OCI-M1 (cell line): ENCODE measurements at regions not wholly inside any gene's neighbourhood (a gene's known extent, or its start where the extent isn't known, plus 50 kb on each side); places are given as distances from the start of the nearest gene placed in this dataset.

Source experiments
- DNase-seq: peaks from one replicate; lab custom pipeline; 2025; lab: John Stamatoyannopoulos, UW

DNA sequence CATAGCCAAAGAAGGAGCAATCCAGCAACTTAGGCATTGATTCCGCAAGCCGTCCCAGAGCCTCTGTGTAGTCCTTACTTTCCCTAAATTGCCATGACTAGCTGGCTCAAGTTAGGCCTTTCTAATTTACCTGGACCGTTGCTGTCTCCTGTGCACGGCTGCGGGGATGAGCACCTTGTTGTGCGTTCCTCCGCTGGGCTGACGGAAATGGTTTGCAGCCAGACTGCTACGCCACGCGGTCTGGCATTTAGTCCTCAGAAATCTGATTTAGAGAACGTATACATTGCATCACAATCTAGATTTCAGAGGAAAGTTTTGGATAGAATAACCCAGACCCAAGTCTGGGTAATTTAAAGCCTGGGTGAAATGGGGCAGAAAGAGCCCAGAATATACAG lies 133.2 kb upstream of the ARHGAP5 start:
- DNase-seq: no peak

DNA sequence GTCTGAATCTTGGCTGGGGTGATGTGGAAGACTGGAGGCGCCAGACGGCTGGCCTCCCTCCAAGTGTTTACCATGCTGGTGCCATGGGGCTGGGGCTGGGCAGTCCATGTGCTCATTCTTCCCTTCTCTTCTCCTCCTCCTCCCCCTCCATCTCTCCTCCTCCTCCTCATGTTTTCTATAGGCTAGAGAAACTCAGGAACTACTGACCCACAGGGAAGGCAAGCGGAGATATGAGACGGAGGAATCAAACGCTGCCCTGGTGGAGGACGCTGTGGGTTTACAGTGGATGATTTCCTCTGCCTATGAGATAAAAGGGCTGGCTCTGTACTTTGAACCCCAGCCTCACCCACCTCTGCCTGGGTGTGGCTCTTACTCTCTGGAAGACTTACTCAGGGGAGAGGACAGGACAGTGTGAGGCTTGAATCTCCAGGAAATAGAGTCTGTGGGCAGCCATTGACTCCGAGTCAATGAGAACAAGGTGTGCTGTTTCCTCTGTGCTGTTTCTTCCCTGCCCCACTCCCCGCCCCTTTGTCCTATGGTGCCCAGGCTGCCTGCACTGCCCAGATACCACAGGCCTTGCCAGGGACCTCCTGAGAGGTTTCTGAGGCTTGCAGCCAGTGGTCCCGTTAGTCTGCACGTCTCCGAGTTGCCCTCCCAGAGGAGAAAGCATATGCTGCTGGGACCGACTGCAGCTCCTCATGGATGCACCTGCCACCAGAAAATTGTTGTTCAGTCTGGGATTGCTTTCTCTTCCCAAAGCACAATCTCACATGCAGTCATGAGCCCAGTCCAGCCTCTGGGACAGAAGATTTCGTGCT lies 132.6 kb upstream of the ARHGAP5 start:
- no peak for DNase-seq

DNA sequence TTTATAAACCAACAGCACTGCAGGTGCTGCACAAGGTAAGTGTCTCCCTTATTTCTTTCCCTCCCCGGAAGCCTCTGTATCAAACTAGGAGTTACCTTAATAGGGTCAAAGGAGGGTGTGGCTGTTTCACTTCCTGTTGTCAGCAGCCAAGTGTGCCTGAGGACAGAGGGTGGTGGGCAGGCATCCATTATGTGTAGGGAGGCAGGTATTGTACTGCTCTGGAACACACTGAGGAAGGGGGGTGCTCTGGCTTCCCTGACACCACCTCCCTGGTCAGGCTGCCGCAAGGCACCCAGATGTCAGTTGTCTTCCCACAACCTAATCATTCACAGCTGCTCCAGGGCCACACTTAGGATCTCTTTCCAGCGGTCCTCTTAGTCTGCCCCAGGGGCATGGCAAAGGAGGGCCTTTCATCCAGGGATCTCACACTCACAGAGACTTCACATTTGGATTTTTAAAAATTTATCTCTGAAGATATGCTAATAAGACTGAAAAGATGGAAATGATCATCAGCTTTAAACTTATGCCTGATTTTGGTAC lies 132.0 kb upstream of the ARHGAP5 start:
- no peak for DNase-seq

DNA sequence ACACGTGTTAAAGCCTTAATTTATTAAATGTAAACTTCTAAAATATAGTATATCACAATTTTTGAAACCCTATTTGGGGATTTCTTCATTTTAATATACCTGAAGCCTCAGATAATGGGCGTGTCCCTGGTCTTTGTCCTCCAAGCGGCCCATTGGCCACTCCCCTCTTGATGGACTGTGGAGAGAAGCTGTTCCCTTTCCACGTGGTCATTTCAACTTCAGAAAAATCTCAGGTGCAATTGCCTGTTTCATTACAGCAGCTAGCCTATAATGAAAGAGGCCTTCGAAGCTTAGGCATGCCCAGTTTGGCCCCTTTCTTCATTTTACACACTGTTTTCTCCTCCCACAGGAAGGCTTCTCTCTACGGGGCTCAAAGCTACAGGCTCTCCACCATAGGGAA lies 131.4 kb upstream of the ARHGAP5 start:
- DNase-seq: no peak

DNA sequence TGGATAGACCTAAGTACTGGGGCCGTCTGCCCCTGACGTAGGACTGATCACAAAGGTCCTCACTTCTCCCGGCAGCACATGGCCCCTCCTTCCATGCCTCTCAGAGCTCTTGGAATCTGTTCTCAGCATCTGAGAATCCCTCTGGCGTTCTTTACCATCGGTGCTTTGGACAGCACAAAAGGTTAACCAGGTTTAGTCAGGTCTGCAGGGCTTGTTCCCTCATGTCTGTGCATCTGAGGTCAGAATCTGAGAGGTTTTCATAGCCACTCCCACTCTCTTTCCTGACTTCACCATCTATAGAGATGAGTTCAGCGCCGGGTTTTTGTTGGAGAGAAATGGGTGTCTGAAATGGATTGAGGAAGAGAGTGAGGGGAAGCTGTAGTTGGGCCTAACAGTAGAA lies 130.0 kb upstream of the ARHGAP5 start:
- DNase-seq: no peak

DNA sequence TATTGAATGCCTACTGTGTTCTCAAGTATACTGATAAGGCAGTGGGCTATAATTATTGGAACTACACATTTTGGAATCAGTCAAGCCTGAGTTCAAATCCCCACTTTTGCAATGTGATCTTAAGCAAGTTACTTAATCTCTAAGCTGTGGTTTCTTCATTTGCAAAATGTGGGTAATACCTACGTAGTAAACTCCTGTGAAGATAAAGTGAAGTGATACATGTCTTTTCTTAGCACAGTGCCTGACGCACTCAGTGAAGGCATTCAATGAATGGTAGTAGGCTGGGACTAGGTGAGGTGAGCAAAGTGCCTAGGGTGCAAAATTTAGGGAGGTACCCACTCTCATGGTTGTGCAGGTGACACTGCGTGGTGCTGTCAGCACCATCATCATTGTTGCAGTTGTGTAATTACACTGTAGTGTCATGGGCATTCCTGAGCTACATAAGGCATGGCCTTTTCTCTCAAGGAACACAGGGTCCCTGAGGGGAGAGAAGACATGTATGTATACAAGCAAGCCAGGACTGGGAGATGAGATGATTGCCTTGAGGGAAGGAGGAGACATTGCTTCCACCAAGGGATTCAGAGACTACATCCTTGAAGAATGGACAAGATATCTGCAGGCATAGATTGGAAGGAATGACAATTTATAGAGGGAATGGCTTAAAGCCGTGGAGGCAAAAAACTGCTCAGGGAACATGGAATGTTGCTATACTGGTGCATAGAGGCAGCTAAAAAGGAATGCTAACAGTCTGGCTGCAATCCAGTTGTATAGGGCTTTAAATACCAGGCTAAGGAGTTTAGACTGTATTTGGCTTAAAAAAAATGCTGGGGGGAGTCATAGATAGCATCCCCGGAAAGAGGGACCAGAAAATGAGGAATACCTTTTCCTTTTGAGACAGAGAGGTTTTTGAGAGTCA lies 129.2 kb upstream of the ARHGAP5 start:
- no peak for DNase-seq

DNA sequence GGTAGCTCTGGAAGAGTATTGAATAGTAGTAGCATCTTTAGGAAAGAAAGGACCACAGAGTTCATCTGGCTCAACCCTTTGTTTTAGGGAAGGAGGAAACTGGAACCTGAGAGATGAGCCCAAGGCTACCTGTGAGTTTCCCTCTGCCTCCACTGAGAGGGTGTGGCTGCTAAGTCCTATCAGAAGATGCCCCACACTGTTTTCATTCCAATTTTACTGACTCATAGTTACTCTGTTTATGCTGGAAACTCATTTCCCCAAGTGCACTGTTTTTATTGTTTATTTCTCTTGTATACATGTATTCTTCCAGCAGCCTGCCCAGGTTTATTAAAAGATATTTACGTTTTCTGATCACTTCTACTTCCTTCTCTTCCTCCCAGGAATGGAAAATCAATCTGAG lies 127.4 kb upstream of the ARHGAP5 start:
- no peak for DNase-seq

DNA sequence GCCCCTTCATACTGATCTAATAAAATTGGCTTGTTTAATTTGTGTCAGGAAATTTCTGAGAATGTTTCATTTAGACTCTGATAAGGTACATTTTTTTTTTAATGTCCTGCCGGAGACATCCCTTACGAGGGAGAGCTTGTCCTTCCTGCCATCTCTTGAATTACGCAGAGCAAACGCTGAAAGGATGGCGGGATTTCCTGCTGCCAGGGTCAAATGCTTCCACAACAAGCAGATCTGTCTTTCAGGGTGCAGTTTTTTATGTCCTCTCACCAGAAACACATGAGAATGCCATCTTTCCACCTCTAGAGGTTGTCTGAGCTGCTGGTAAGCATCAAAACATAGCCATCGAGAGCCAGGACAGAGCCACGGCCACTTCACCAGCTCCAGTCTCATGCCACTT lies 126.8 kb upstream of the ARHGAP5 start:
- no peak for DNase-seq

DNA sequence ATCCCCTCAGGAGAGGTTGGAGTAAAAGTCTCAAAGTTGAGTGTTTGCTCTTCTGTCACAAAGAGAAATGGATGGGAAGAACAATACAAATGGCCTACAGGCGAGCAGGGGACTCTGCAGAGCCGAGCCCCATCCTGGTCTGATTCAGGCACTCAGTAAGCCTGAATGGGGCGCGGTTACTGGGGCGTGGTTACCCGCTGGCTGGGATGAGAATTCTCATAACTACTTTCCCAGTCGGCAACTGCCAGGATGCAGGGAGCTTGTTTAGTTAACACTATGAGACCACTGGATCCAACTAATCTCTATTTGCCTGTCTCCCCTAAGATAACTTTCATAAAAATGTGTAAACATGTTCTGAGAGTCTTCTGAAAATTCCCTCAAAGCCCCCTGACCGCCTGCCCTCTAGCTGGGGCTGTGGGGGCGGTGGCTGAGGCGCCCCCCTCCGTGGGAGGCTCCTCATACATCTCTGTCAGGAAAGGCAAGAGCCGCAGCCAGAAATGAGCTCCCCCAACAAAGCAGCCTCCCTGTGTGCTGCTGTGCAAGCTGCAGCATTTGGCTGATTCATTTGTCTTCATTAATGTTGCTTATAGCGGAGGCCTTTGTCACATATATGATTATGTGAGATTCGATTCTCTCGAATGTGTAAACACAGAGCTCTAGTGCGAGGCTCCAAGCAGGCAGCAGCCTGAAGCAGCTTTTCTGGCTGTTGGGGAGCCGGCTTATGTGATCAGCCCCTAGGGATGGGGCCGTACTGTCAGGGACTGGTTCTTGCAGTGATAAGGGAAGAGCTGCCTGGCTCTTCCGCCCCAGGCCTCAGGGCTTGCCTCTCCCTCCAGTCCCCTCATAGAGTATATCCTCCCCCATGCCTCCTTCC lies 126.1 kb upstream of the ARHGAP5 start:
- DNase-seq: no peak

DNA sequence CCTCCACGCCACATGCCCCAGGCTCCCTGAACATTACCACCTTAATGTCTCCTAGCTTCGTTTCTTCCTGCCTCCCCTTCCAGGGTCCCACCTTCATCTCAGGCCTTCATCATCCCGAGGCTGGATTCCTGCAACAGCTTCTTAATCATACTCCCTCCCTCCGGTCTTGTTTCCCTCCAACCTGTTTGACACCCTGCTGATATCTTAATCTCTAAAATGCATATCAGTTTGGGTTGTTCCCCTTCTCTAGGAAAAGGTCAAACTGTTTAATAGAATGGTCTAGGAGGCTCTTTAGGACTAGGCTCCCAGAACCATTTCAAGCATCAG lies 125.5 kb upstream of the ARHGAP5 start:
- DNase-seq: no peak

DNA sequence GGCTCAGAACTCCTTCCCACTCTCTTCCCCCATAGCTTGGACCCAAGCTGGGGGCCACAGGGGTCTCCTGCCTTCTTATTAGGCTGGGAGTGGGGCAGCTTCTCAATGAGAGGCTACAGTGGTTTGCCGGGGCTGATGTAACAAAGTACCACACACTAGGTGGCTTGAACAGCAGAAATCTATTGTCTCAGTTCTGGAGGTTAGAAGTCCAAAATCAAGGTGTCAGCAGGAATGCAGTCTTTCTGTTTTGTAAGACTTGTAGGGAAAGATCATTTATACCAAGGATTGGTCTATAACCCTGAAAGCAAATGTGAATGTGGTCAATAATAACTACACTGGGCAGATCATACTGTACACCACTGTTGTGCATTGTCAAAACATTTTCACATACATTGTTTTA lies 124.5 kb upstream of the ARHGAP5 start:
- no peak for DNase-seq

DNA sequence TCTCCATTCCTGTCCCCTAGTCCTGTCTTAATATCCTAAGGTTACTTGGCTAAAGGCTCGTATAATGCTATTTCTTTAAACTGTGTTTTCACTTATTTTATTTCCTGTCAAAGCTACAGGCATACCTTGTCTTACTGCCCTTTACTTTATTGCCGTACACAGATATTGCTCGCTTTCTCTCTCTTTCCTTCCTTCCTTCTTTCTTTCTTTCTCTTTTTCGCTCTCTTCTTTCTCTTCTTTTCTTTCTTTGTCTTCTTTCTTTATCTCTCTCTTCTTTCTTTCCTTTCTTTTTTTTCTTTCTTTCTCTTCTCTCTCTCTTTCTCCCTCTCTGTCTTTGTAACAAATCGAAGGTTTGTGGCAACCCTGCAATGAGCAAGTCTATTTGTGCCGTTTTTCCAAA lies 123.9 kb upstream of the ARHGAP5 start:
- DNase-seq: no peak

DNA sequence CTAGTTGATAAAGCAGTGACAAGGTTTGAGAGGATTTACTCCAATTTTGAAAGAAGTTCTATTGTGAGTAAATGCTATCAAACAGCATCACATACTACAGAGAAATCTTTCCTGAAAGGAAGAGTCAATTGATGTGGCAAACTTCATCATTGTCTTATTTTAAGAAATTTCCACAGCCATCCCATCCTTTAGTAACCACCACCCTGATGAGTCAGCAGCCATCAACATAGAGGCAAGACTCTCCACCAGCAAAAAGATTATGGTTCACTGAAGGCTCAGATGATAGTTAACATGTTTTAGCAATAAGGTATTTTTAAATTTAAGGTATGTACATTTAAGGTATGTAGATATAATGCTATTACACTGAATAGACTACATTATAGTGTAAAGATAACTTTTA lies 122.1 kb upstream of the ARHGAP5 start:
- no peak for DNase-seq

DNA sequence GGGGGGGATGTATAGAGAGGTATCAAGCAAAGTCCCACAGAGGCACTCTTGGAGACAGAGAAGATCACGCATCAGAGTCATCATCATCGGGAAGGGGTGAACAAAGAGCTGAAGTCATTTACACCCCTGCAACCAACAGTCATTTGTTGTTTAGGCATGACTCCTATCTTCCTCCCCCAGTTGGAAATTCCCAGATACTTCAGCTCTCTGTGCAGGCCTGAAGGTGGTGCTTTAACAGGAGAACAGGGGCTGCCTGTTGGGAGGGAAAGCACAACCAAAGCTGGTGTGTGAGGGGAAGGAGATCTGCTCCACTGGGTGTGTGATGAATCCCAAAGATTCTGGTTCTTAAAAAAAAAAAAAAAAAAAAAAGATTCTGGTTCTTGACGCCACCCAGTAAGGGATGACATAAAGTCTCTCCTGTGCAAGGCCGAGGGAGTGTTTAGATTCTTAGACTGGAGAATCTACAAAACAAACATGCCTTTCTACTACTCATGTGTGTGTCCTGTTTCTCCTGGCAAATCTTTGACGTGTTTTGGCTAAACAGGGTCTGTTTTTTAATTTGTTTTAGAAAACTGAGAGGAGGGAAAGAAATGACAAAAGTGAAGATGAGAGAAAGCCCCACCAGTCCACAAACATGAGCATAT lies 121.0 kb upstream of the ARHGAP5 start:
- DNase-seq: no peak

DNA sequence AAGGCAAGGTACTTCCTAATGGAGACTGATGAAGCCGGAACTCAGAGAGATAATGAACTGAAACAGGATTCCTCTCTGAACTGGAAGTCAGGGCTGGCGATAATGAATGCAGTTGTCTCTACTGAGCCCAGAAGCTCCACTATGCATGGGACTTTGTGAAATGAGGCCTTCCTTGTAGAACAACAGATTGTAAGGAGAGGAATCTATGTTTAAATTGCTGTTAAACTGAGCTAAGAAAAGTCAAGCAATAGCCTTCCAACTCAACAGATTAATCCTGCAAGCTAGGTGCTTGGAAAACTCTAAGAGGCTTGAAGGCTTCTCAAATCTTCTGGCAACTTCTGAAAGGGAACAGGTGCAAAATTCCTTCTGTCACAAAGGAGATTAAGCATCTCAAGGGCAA lies 119.5 kb upstream of the ARHGAP5 start:
- no peak for DNase-seq

DNA sequence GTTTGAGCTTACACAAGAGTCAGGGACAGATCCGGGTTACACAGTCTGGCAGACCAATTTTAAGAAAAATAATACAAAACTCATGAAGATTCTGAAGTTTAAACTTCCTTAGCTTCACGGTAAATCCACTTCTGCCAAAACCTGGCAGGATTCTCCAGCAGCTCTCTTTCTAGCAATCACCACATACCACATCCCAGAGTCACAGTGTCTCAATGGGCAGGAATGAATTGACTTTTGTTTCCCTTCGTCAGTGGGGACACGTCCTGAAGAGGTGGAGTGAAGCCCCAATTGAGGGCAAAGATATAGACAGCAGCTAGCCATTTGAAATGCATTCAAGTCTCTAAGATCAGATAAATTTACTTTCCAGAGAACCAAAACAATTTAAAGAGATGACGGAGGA lies 117.1 kb upstream of the ARHGAP5 start:
- DNase-seq: no peak

DNA sequence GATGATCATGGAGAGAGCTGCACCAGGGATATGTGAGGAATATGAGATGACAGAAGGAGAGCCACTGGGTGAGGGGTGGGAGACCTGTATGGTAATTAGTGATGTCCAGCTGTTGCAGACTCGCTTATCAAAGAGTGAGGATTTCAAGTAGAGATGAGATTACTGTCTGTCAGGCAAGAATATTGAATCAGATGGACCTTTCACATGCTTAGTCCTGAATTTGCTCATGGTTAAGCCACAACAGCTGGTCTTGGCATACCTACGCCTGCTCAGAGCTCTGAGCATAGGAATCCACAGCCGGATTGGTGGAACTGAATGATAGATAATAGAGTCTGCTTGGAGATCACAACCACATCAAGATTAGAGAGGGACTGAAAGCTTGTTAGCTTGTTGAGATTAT lies 115.2 kb upstream of the ARHGAP5 start:
- no peak for DNase-seq

DNA sequence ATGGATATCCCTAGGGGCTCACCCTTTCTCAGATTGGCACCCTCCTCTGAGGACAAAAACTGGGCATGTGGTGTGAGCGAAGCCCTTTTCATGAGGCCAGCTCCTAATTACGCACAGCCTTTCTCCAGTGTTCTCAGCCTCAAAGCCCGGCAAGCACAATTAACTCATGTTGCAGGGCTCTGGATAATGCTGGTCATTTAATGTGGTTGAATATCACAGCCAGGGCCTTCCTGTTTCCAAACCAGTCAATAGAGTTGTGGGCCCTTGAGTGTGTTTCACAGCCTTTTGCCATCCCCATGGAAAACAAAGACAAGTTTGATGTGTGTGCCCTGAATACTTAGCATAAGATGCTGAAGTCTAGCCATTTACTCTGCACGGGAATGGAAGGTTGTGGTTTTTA lies 114.2 kb upstream of the ARHGAP5 start:
- DNase-seq: no peak

DNA sequence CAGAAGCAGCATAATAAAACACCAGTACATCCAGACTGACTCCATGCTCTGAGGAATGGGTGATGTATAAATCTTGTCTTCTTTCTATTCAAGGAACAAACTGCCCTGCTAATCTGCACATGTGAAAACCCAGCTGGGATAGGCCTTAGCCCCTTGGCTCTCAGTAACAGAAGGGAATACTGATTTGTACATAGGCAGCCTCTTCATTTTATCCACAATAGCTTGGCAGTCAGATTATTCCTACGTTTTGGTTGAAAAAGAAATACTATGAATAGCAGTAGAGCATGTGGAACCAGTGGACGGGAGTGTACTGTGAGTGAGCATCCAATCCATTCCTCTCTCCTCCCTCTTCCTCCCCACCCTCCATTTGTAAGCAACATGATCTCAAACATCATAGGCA lies 113.5 kb upstream of the ARHGAP5 start:
- no peak for DNase-seq

DNA sequence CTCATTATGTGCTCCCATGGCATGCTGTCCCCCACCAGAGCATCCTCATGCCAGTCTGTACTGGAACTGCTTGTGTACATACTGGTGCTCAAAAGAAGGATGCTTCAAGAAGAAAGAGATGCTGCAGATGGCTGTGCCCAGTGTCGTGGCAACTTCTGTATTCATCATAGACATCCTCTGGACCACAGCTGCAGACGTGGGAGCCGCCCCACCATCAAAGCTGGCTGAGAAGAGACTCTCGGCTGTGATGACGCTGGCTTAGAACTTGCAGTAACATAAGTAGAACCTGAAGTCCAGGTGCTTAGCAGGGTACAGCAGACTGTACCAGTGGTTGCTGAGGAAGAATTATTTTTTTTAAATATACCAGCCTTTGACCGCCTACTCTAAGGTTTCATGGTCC lies 112.6 kb upstream of the ARHGAP5 start:
- DNase-seq: no peak

DNA sequence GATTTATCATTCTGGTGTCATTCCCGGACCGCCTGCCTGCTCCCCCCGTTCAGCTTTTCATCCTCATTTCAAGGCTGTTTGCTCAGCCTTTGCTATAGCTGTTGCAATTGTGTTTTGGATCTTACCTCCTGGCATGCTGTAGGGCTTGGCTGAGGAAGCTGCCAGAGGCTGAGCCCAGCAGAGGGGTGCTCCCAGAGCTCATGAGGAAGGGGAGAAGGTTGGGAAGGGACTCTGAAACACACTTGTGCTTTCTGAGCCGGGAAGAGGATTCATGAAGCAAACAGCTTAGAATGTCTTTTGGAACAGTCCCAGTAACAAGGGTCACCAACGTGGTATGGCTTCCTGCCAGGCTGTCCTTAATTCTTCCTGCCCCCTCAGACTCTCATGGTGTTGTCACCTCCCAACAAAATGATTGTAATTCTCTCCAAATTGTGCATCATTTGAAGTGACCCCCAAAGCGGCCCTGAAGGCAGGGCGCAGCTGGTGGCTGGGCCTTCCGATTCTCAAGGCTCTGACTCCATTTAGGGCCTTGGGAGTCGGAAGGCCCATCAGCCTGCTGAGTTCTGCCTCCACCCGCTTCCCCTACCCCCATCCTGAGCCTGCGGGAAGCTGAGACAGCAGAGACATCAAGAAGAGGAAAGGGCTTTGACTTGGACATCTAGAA lies 111.9 kb upstream of the ARHGAP5 start:
- no peak for DNase-seq
